ENCODE measurements at regions not wholly inside any gene's neighbourhood (a gene's known extent, or its start where the extent isn't known, plus 50 kb on each side); places are given as distances from the start of the nearest gene placed in this dataset.

DNA sequence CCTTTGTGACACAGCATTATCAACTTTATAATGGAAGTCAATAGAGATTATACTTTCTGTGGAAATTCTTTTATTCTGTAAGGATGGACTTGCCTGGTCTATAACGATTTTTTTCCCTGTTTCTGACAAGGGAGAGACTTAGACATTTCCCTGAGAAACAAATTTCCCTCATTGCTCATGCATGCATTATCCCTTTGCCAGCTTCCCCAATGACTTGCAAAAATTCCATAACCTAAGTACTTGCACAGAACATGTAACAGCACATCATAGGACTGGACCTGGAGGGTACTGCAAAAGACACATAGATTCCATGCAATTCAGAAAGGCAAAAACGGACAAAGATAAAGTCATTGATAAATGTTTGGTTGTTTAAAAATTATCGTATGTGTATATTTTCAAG is 166.7 kb downstream of the FHIP1A start:
- H4K20me1 ChIP-seq (ENCODE audit: insufficient read depth, poor library complexity, severe bottlenecking), result no peaks in the 10 kb centered on the region
- no peaks in the 10 kb centered on the region for H3K4me1 ChIP-seq (ENCODE audit: insufficient read depth)
- H3K27ac ChIP-seq, result no peak overlapping the region
- no peak for DNase-seq (ENCODE audit: low spot score)
- H3K27me3 ChIP-seq, result no peaks in the 10 kb centered on the region
- TF ChIP-seq, protein P1, sequence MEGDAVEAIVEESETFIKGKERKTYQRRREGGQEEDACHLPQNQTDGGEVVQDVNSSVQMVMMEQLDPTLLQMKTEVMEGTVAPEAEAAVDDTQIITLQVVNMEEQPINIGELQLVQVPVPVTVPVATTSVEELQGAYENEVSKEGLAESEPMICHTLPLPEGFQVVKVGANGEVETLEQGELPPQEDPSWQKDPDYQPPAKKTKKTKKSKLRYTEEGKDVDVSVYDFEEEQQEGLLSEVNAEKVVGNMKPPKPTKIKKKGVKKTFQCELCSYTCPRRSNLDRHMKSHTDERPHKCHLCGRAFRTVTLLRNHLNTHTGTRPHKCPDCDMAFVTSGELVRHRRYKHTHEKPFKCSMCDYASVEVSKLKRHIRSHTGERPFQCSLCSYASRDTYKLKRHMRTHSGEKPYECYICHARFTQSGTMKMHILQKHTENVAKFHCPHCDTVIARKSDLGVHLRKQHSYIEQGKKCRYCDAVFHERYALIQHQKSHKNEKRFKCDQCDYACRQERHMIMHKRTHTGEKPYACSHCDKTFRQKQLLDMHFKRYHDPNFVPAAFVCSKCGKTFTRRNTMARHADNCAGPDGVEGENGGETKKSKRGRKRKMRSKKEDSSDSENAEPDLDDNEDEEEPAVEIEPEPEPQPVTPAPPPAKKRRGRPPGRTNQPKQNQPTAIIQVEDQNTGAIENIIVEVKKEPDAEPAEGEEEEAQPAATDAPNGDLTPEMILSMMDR (IDR thresholded peaks at IDR 0.05; ENCODE audit: poor library complexity), result no peak
- H2AFZ ChIP-seq, result no peak overlapping the region
- H3K36me3 ChIP-seq (replicated peaks; ENCODE audit: insufficient read depth, low read depth), result no peaks in the 10 kb centered on the region
- no peak overlapping the region for H3K4me3 ChIP-seq
- H3K4me2 ChIP-seq, result no peak overlapping the region
- 95% methylated on average over 3 of the region's 3 CpGs for WGBS (ENCODE audit: low lambda C conversion rate, missing lambda C conversion rate)
- H3K9me2 ChIP-seq (replicated peaks; ENCODE audit: insufficient read depth), result no peaks in the 10 kb centered on the region
- H3K79me2 ChIP-seq, result no peaks in the 10 kb centered on the region
- no peaks in the 10 kb centered on the region for H3K9me3 ChIP-seq (ENCODE audit: low read depth)

DNA sequence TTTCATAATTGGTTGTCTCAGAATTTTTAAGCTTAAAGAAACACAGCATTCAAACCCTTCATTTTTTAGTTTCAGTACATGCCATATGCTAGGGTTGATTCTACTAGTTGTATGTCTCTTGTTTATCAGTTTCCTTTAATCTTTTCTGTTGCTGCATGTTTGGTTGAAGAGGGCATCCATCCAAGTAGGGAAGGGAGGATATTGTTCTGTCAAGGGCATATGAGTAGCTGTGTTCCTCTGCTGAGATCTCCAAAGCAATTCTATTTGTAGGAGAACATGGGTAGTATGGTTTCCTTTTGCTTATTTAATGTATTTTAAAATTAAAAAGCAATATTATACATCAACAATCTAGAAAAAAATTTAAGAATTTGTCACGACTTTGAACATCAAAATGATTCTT is 167.7 kb downstream of the FHIP1A start:
- TF ChIP-seq EZH2phosphoT487 (IDR thresholded peaks at IDR 0.05; ENCODE audit: low read depth, severe bottlenecking, unreplicated experiment) (no peak), EZH2 (IDR thresholded peaks at IDR 0.05; ENCODE audit: borderline replicate concordance) (no peak)
- TF ChIP-seq, protein P1 (IDR thresholded peaks at IDR 0.05; ENCODE audit: poor library complexity), result no peak
- H3K4me3 ChIP-seq, result no peak overlapping the region
- 68% methylated on average over 1 of the region's 1 CpG for WGBS (ENCODE audit: low lambda C conversion rate, missing lambda C conversion rate)

DNA sequence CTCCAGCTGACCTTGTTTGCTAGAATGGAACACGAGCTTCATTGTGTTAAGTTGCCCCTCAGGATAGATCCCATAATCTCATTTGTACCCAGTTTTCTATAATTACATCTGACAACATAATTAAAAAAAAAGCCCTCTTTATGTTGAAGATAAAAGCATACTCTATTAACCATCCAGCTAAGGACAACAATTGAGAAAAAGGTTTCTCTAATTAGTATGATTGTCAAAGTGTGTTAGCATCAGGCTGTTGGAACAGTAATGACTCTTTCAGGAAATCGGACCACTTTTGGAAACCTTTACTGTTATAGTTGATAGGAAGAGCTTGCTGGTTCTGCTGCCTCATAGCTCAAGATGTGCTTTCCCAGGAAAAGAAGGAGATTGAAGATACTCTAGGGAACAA is 172.6 kb downstream of the FHIP1A start:
- H3K27me3 ChIP-seq, result no peaks in the 10 kb centered on the region
- H3K9me3 ChIP-seq (ENCODE audit: low read depth), result no peaks in the 10 kb centered on the region
- H3K27ac ChIP-seq, result no peak overlapping the region
- H3K4me3 ChIP-seq, result no peak overlapping the region
- H3K9me2 ChIP-seq (replicated peaks; ENCODE audit: insufficient read depth), result no peaks in the 10 kb centered on the region
- no peak overlapping the region for H3K4me2 ChIP-seq
- no peak for DNase-seq (ENCODE audit: low spot score)
- H3K4me1 ChIP-seq (ENCODE audit: insufficient read depth), result no peaks in the 10 kb centered on the region
- no peak overlapping the region for H2AFZ ChIP-seq
- 80% methylated on average over 2 of the region's 2 CpGs for WGBS (ENCODE audit: low lambda C conversion rate, missing lambda C conversion rate)
- H3K36me3 ChIP-seq (replicated peaks; ENCODE audit: insufficient read depth, low read depth), result no peaks in the 10 kb centered on the region
- no peaks in the 10 kb centered on the region for H4K20me1 ChIP-seq (ENCODE audit: insufficient read depth, poor library complexity, severe bottlenecking)
- H3K79me2 ChIP-seq, result no peaks in the 10 kb centered on the region
- TF ChIP-seq EZH2phosphoT487 (IDR thresholded peaks at IDR 0.05; ENCODE audit: low read depth, severe bottlenecking, unreplicated experiment), result no peak
- TF ChIP-seq, protein P1 (IDR thresholded peaks at IDR 0.05; ENCODE audit: poor library complexity), result no peak
- TF ChIP-seq EZH2 (IDR thresholded peaks at IDR 0.05; ENCODE audit: borderline replicate concordance), result no peak

More for the DNA sequence above, 167.7 kb downstream of the FHIP1A start:
- H4K20me1 ChIP-seq (ENCODE audit: insufficient read depth, poor library complexity, severe bottlenecking), result no peaks in the 10 kb centered on the region
- H2AFZ ChIP-seq, result no peak overlapping the region
- H3K27ac ChIP-seq, result no peak overlapping the region
- H3K27me3 ChIP-seq, result no peaks in the 10 kb centered on the region
- no peaks in the 10 kb centered on the region for H3K9me2 ChIP-seq (replicated peaks; ENCODE audit: insufficient read depth)
- no peaks in the 10 kb centered on the region for H3K9me3 ChIP-seq (ENCODE audit: low read depth)
- DNase-seq (ENCODE audit: low spot score), result no peak
- no peak overlapping the region for H3K4me2 ChIP-seq
- no peaks in the 10 kb centered on the region for H3K79me2 ChIP-seq
- H3K4me1 ChIP-seq (ENCODE audit: insufficient read depth), result no peaks in the 10 kb centered on the region
- H3K36me3 ChIP-seq (replicated peaks; ENCODE audit: insufficient read depth, low read depth), result no peaks in the 10 kb centered on the region

DNA sequence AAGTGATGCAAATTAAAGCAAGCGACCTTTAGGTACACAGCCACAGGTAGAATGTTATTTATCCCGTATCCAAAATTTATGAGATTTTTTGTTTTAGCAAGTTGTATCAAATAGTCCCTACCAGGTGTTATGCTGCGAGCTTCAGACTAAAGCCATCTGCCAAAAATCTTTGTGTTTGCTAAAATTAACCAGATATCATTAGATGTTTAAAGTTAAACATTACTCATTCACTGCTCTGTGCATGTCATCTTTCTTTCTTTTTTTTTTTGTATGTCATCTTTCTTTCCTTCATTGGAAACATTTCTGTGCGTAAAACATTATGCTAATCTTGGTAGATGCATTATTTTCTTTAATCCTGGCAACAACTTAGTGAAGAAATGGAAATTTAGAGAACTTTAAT is 173.1 kb downstream of the FHIP1A start:
- no peak overlapping the region for H3K27ac ChIP-seq
- WGBS (ENCODE audit: low lambda C conversion rate, missing lambda C conversion rate), result 82% methylated on average over 4 of the region's 4 CpGs
- no peak overlapping the region for H3K4me3 ChIP-seq
- no peaks in the 10 kb centered on the region for H3K9me3 ChIP-seq (ENCODE audit: low read depth)
- no peaks in the 10 kb centered on the region for H3K36me3 ChIP-seq (replicated peaks; ENCODE audit: insufficient read depth, low read depth)
- no peak for TF ChIP-seq EZH2phosphoT487 (IDR thresholded peaks at IDR 0.05; ENCODE audit: low read depth, severe bottlenecking, unreplicated experiment)
- no peak for TF ChIP-seq EZH2 (IDR thresholded peaks at IDR 0.05; ENCODE audit: borderline replicate concordance)
- TF ChIP-seq, protein P1 (IDR thresholded peaks at IDR 0.05; ENCODE audit: poor library complexity), result no peak
- H3K79me2 ChIP-seq, result no peaks in the 10 kb centered on the region
- H3K4me2 ChIP-seq, result no peak overlapping the region
- DNase-seq (ENCODE audit: low spot score), result no peak
- no peaks in the 10 kb centered on the region for H3K4me1 ChIP-seq (ENCODE audit: insufficient read depth)
- H4K20me1 ChIP-seq (ENCODE audit: insufficient read depth, poor library complexity, severe bottlenecking), result no peaks in the 10 kb centered on the region
- H3K9me2 ChIP-seq (replicated peaks; ENCODE audit: insufficient read depth), result no peaks in the 10 kb centered on the region
- no peak overlapping the region for H2AFZ ChIP-seq
- H3K27me3 ChIP-seq, result no peaks in the 10 kb centered on the region
